ENCODE measurements at regions not wholly inside any gene's neighbourhood (a gene's known extent, or its start where the extent isn't known, plus 50 kb on each side); places are given as distances from the start of the nearest gene placed in this dataset.

- no peaks in the 10 kb centered on the region for H3K36me3 Mint-ChIP-seq (ENCODE audit: insufficient read depth)
- no peaks in the 10 kb centered on the region for H3K27me3 Mint-ChIP-seq
- DNase-seq (ENCODE audit: low spot score, unreplicated experiment): no peak
- no peak for TF ChIP-seq CTCF (IDR thresholded peaks at IDR 0.05; ENCODE audit: unreplicated experiment)
- no peak overlapping the region for H3K4me3 Mint-ChIP-seq (ENCODE audit: low read depth)
- H3K4me1 Mint-ChIP-seq (ENCODE audit: low read depth): peaks cover 4% of the 10 kb centered on the region
- H3K9me3 Mint-ChIP-seq (ENCODE audit: low read depth): no peaks in the 10 kb centered on the region
- H3K27ac Mint-ChIP-seq: no peak overlapping the region
Observed at GRCh38 chr1:72547412-72547811, 265.1 kb upstream of the NEGR1 start.

GRCh38 chr1:72540674-72541073 lies 258.3 kb upstream of the NEGR1 start:
- H3K27me3 Mint-ChIP-seq: no peaks in the 10 kb centered on the region
- H3K27ac Mint-ChIP-seq: no peak overlapping the region
- no peak for TF ChIP-seq CTCF (IDR thresholded peaks at IDR 0.05; ENCODE audit: unreplicated experiment)
- no peak overlapping the region for H3K4me3 Mint-ChIP-seq (ENCODE audit: low read depth)
- DNase-seq (ENCODE audit: low spot score, unreplicated experiment): no peak
- H3K9me3 Mint-ChIP-seq (ENCODE audit: low read depth): no peaks in the 10 kb centered on the region
- peaks cover 4% of the 10 kb centered on the region for H3K4me1 Mint-ChIP-seq (ENCODE audit: low read depth)
- no peaks in the 10 kb centered on the region for H3K36me3 Mint-ChIP-seq (ENCODE audit: insufficient read depth)

GRCh38 chr1:72535470-72535869 lies 253.1 kb upstream of the NEGR1 start:
- DNase-seq (ENCODE audit: low spot score, unreplicated experiment): no peak
- H3K4me3 Mint-ChIP-seq (ENCODE audit: low read depth): no peak overlapping the region
- no peaks in the 10 kb centered on the region for H3K9me3 Mint-ChIP-seq (ENCODE audit: low read depth)
- no peaks in the 10 kb centered on the region for H3K36me3 Mint-ChIP-seq (ENCODE audit: insufficient read depth)
- H3K27me3 Mint-ChIP-seq: no peaks in the 10 kb centered on the region
- TF ChIP-seq CTCF (IDR thresholded peaks at IDR 0.05; ENCODE audit: unreplicated experiment): no peak
- H3K27ac Mint-ChIP-seq: no peak overlapping the region
- H3K4me1 Mint-ChIP-seq (ENCODE audit: low read depth): peaks cover 3% of the 10 kb centered on the region

GRCh38 chr1:72530646-72531045 lies 248.3 kb upstream of the NEGR1 start:
- H3K27ac Mint-ChIP-seq: no peak overlapping the region
- peaks cover 6% of the 10 kb centered on the region for H3K4me1 Mint-ChIP-seq (ENCODE audit: low read depth)
- DNase-seq (ENCODE audit: low spot score, unreplicated experiment): no peak
- no peaks in the 10 kb centered on the region for H3K36me3 Mint-ChIP-seq (ENCODE audit: insufficient read depth)
- no peaks in the 10 kb centered on the region for H3K9me3 Mint-ChIP-seq (ENCODE audit: low read depth)
- H3K27me3 Mint-ChIP-seq: no peaks in the 10 kb centered on the region
- no peak overlapping the region for H3K4me3 Mint-ChIP-seq (ENCODE audit: low read depth)
- no peak for TF ChIP-seq CTCF (IDR thresholded peaks at IDR 0.05; ENCODE audit: unreplicated experiment)

- H3K9me3 Mint-ChIP-seq (ENCODE audit: low read depth): no peaks in the 10 kb centered on the region
- no peaks in the 10 kb centered on the region for H3K27me3 Mint-ChIP-seq
- H3K4me3 Mint-ChIP-seq (ENCODE audit: low read depth): no peak overlapping the region
- no peak for DNase-seq (ENCODE audit: low spot score, unreplicated experiment)
- no peaks in the 10 kb centered on the region for H3K36me3 Mint-ChIP-seq (ENCODE audit: insufficient read depth)
- no peak for TF ChIP-seq CTCF (IDR thresholded peaks at IDR 0.05; ENCODE audit: unreplicated experiment)
- H3K27ac Mint-ChIP-seq: no peak overlapping the region
- peaks cover 2% of the 10 kb centered on the region for H3K4me1 Mint-ChIP-seq (ENCODE audit: low read depth)
Observed at GRCh38 chr1:72526926-72527325, 244.6 kb upstream of the NEGR1 start.
